Endothelial cell of umbilical vein (primary cell): ENCODE measurements at regions not wholly inside any gene's neighbourhood (a gene's known extent, or its start where the extent isn't known, plus 50 kb on each side); places are given as distances from the start of the nearest gene placed in this dataset.

Experiments
- BruUV-seq: library from RNA; stranded (reverse); fragments of 400-500 nt; replicated peaks from 2 replicates; lab custom pipeline; 2021; lab: Mats Ljungman, UMichigan
- CTCF ChIA-PET: fragments of 300-600, 350-600 bp; sonication (Branson Sonifier 250); formaldehyde crosslinking; loops from one replicate; lab custom pipeline; 2021; ENCODE audit warnings: antibody characterized with exemption, inconsistent platforms; lab: Charles Lee
- POLR2A ChIA-PET: fragments of 300-600, 350-600 bp; sonication (Branson Sonifier 250); formaldehyde crosslinking; loops from one replicate; lab custom pipeline; 2021; ENCODE audit warnings: antibody characterized with exemption, inconsistent platforms; lab: Charles Lee
- DNase-seq: peaks from one replicate; pipeline ENCODE4 v3.0.0-alpha.2; 2011; ENCODE audit warnings: low read depth, low spot score
- FAIRE-seq: peaks from 2 replicates; lab custom pipeline; 2011; peaks lifted over from hg19 to GRCh38; lab: Jason Lieb, UNC
- H2AFZ ChIP-seq: 2 replicates; pipeline ENCODE4 v1.6.0; 2012; ENCODE audit warnings: low read depth, low read length, control low read depth, inconsistent platforms
- H3K27ac ChIP-seq: 2 replicates; pipeline ENCODE4 v1.5.1; 2011; ENCODE audit warnings: low read depth, mild to moderate bottlenecking, control low read depth, low read length, moderate library complexity; ENCODE audit not compliant: insufficient read depth
- H3K27me3 ChIP-seq, 2 experiments: 2 replicates each; pipeline versions ENCODE4 v1.6.0 to v1.6.1; 2011; ENCODE audit warnings: low read length in 2 of 2, mixed read lengths in 1 of 2; ENCODE audit not compliant: control insufficient read depth in 2 of 2, insufficient read depth in 2 of 2
- H3K36me3 ChIP-seq, 2 experiments: 2 replicates in 1 of 2; 3 replicates in 1 of 2; pipeline ENCODE4 v1.5.1; 2011; ENCODE audit warnings: low read length in 2 of 2, mild to moderate bottlenecking in 1 of 2, moderate library complexity in 1 of 2; ENCODE audit not compliant: control insufficient read depth in 2 of 2, insufficient read depth in 2 of 2; ENCODE audit errors: extremely low read depth in 1 of 2
- H3K4me1 ChIP-seq: 3 replicates; pipeline ENCODE4 v1.5.1; 2011; ENCODE audit warnings: mild to moderate bottlenecking, low read length; ENCODE audit not compliant: control insufficient read depth, insufficient read depth; ENCODE audit errors: extremely low read depth
- H3K4me2 ChIP-seq: 2 replicates; pipeline ENCODE4 v1.6.1; 2011; ENCODE audit warnings: low read length, control low read depth, mixed read lengths; ENCODE audit not compliant: insufficient read depth
- H3K4me3 ChIP-seq, 3 experiments: fragments of 200-600 bp in 1 of 3; sonication (generic), shearing (Covaris generic) in 1 of 3; replicated peaks in 1 of 3; 2 replicates each; pipeline ENCODE4 v1.5.1; 2011 to 2016; ENCODE audit warnings: control low read depth in 3 of 3, low read length in 3 of 3, mild to moderate bottlenecking in 2 of 3, inconsistent platforms in 1 of 3, low read depth in 1 of 3, moderate library complexity in 1 of 3; ENCODE audit not compliant: insufficient read depth in 1 of 3
- H3K79me2 ChIP-seq: 2 replicates; pipeline ENCODE4 v1.6.0; 2012; ENCODE audit warnings: low read length, inconsistent platforms; ENCODE audit not compliant: control insufficient read depth, insufficient read depth
- H3K9ac ChIP-seq: replicated peaks from 2 replicates; pipeline ENCODE3; 2011; ENCODE audit warnings: low read length, control low read depth; ENCODE audit not compliant: insufficient read depth; ENCODE audit errors: extremely low read depth
- H3K9me1 ChIP-seq: replicated peaks from 3 replicates; pipeline ENCODE4 v1.6.0; 2011; ENCODE audit warnings: mild to moderate bottlenecking, low read length; ENCODE audit not compliant: control insufficient read depth, insufficient read depth; ENCODE audit errors: extremely low read depth
- H3K9me3 ChIP-seq: replicated peaks from 2 replicates; pipeline ENCODE4 v1.5.1; 2012; ENCODE audit warnings: low read length, inconsistent platforms; ENCODE audit not compliant: control insufficient read depth, insufficient read depth
- H4K20me1 ChIP-seq: replicated peaks from 2 replicates; pipeline ENCODE3; 2011; ENCODE audit warnings: mild to moderate bottlenecking, low read length; ENCODE audit not compliant: control insufficient read depth, insufficient read depth; ENCODE audit errors: extremely low read depth
- EZH2 ChIP-seq: IDR thresholded peaks from 2 replicates; pipeline ENCODE4 v1.6.1; 2012; ENCODE audit warnings: borderline replicate concordance, low read depth, mild to moderate bottlenecking, moderate library complexity, low read length, inconsistent platforms; ENCODE audit not compliant: severe bottlenecking
- FOS ChIP-seq: IDR thresholded peaks from 2 replicates; pipeline ENCODE4 v1.6.1; 2011; ENCODE audit warnings: mild to moderate bottlenecking, low read length, moderate library complexity, borderline replicate concordance; ENCODE audit not compliant: insufficient read depth
- GATA2 ChIP-seq: IDR thresholded peaks from 2 replicates; pipeline ENCODE4 v1.7.0; 2011; ENCODE audit warnings: low read depth, mild to moderate bottlenecking, moderate library complexity, mixed read lengths, low read length; ENCODE audit not compliant: insufficient read length, insufficient read depth
- JUN ChIP-seq: IDR thresholded peaks from 2 replicates; pipeline ENCODE4 v1.6.1; 2011; ENCODE audit warnings: borderline replicate concordance, low read depth; ENCODE audit not compliant: insufficient read length, insufficient read depth
- MYC ChIP-seq: IDR thresholded peaks from one replicate; pipeline ENCODE4 v1.6.1; 2011; ENCODE audit warnings: mild to moderate bottlenecking, low read depth, low read length
- POLR2A ChIP-seq: IDR thresholded peaks from 2 replicates; pipeline ENCODE4 v1.6.1; 2012; ENCODE audit warnings: low read depth, mild to moderate bottlenecking, control low read depth, low read length
- POLR2AphosphoS5 ChIP-seq: IDR thresholded peaks from 2 replicates; pipeline ENCODE4 v1.6.1; 2012; ENCODE audit warnings: low read depth, mild to moderate bottlenecking, control low read depth, low read length, moderate library complexity; ENCODE audit not compliant: insufficient read depth
- dilution Hi-C: fragments of 300-500 bp; cut with MboI; formaldehyde crosslinking; loops from one replicate; pipeline ENCODE4 v1.15.0; 2019; ENCODE audit warnings: low sequenced_read_pairs; ENCODE audit not compliant: extremely low pct_ligation_motif_present
- intact Hi-C: fragments of 100-400 bp; cut with micrococcal nuclease; formaldehyde crosslinking; loops from one replicate; pipeline ENCODE4 v1.10.0; 2022
- TF ChIP-seq, protein P1 (sequence below), 2 donors: IDR thresholded peaks; 1 replicate in 1 of 2; 2 replicates in 1 of 2; pipeline ENCODE4 v1.5.1; 2011; ENCODE audit warnings: low read length in 2 of 2, mild to moderate bottlenecking in 2 of 2, moderate library complexity in 2 of 2, control low read depth in 1 of 2, inconsistent platforms in 1 of 2, low read depth in 1 of 2; ENCODE audit not compliant: insufficient read depth in 1 of 2; ENCODE audit errors: extremely low read depth in 1 of 2
- TF ChIP-seq, protein P2 (sequence below): IDR thresholded peaks from 2 replicates; pipeline ENCODE4 v1.6.1; 2011; ENCODE audit not compliant: insufficient read depth, insufficient read length

DNA sequence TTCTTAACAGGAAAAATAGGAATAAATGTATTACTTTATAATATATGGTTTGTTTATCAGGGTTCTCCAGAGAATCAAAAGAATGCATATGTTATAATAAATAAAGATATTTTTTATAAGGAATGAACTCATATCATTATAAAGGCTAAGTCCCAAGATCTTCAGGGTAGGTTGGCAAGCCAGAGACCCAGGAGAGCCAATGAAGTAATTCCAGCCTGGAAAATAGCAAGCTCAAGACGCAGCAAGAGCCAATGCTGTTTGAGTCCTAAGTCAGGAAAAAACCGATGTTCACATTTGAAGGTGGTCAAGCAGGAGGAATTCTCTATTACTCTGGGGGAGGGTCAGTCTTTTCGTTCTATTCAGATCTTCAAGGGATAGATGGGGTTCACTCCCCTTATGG, 490.0 kb downstream of the PCDH20 start:
- Histone ChIP-seq H3K27me3 (no peaks in the 10 kb centered on the region), H2AFZ (no peak overlapping the region), H3K4me2 (no peak overlapping the region), H3K36me3 (no peaks in the 10 kb centered on the region), H3K9me3 (no peaks in the 10 kb centered on the region), H3K9me1 (no peaks in the 10 kb centered on the region), H3K27ac (no peak overlapping the region), H3K79me2 (no peaks in the 10 kb centered on the region), H3K4me3 (no peak overlapping the region), H3K4me1 (no peaks in the 10 kb centered on the region), H3K9ac (no peak overlapping the region), H4K20me1 (no peaks in the 10 kb centered on the region)
- intact Hi-C loops = no loop called here
- FAIRE-seq (no peak), DNase-seq (no peak)
- TF ChIP-seq FOS = no peak
- TF ChIP-seq MYC = no peak
- no peak for TF ChIP-seq JUN
- dilution Hi-C loops = no loop called here
- POLR2A ChIA-PET = no interaction called here
- CTCF ChIA-PET = no interaction called here
- BruUV-seq = no TSS peak

DNA sequence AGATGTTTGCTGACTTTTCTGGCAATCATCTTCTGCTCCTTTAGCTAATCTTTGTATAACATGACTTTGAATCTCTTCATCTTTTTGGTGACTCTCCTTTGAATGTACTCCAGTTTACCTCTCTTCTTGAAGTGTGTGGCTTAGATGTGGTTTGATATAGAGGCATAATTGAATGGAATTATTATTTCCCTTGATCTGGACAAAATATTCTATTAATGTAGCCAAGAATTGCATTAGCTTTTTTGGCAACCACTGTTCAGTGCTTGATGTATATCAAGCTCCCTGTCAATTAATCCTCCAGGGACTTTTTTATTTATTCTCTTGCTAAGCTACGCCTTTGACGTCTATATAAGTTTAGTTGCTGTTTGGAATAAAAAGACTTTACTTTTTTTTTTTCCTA, 490.8 kb downstream of the PCDH20 start:
- no peaks in the 10 kb centered on the region for H3K27me3 ChIP-seq
- no peak for TF ChIP-seq POLR2A
- no peak for TF ChIP-seq GATA2
- TF ChIP-seq, protein P1, sequence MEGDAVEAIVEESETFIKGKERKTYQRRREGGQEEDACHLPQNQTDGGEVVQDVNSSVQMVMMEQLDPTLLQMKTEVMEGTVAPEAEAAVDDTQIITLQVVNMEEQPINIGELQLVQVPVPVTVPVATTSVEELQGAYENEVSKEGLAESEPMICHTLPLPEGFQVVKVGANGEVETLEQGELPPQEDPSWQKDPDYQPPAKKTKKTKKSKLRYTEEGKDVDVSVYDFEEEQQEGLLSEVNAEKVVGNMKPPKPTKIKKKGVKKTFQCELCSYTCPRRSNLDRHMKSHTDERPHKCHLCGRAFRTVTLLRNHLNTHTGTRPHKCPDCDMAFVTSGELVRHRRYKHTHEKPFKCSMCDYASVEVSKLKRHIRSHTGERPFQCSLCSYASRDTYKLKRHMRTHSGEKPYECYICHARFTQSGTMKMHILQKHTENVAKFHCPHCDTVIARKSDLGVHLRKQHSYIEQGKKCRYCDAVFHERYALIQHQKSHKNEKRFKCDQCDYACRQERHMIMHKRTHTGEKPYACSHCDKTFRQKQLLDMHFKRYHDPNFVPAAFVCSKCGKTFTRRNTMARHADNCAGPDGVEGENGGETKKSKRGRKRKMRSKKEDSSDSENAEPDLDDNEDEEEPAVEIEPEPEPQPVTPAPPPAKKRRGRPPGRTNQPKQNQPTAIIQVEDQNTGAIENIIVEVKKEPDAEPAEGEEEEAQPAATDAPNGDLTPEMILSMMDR (IDR thresholded peaks at IDR 0.05; ENCODE audit: extremely low read depth in 1 of 2, insufficient read depth in 1 of 2, low read depth in 1 of 2, low read length in 2 of 2) = no peak
- TF ChIP-seq JUN = no peak
- TF ChIP-seq, protein P2, sequence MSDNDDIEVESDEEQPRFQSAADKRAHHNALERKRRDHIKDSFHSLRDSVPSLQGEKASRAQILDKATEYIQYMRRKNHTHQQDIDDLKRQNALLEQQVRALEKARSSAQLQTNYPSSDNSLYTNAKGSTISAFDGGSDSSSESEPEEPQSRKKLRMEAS = no peak
- no peak for TF ChIP-seq FOS
- no peak for TF ChIP-seq EZH2
- TF ChIP-seq POLR2AphosphoS5 = no peak
- TF ChIP-seq MYC = no peak
- FAIRE-seq = no peak
- no peak for DNase-seq
- H3K4me1 ChIP-seq = no peaks in the 10 kb centered on the region
- no peak overlapping the region for H3K9ac ChIP-seq
- no peaks in the 10 kb centered on the region for H3K9me3 ChIP-seq
- no peak overlapping the region for H3K27ac ChIP-seq
- H3K36me3 ChIP-seq = no peaks in the 10 kb centered on the region
- no peaks in the 10 kb centered on the region for H3K9me1 ChIP-seq
- ChIA-PET POLR2A (no interaction called here), CTCF (no interaction called here)
- no peaks in the 10 kb centered on the region for H3K79me2 ChIP-seq
- no peak overlapping the region for H2AFZ ChIP-seq
- intact Hi-C loops (no loop called here), dilution Hi-C loops (no loop called here)
- no TSS peak for BruUV-seq
- no peaks in the 10 kb centered on the region for H4K20me1 ChIP-seq
- H3K4me3 ChIP-seq = no peak overlapping the region
- no peak overlapping the region for H3K4me2 ChIP-seq
